GM18519 (cell line): ENCODE measurements at regions not wholly inside any gene's neighbourhood (a gene's known extent, or its start where the extent isn't known, plus 50 kb on each side); places are given as distances from the start of the nearest gene placed in this dataset.

Source experiments
- ATAC-seq: cut with Tn5 transposase; IDR thresholded peaks from one replicate; pipeline ENCODE4 v1.9.1; 2021; ENCODE audit warnings: mild to moderate bottlenecking, moderate library complexity; ENCODE audit not compliant: unreplicated experiment, low FRiP score

GRCh38 chr9:14478175-14479162 lies 164.5 kb upstream of the NFIB start:
- ATAC-seq = no peak

- no peak for ATAC-seq
Measured at GRCh38 chr9:14471041-14471440, 157.1 kb upstream of the NFIB start.

GRCh38 chr9:14467675-14468374 lies 153.9 kb upstream of the NFIB start:
- ATAC-seq = no peak

- no peak for ATAC-seq
Measured at GRCh38 chr9:14466828-14467227, 152.9 kb upstream of the NFIB start.

GRCh38 chr9:14466429-14466818 lies 152.5 kb upstream of the NFIB start:
- ATAC-seq = no peak

GRCh38 chr9:14462950-14463349 lies 149.0 kb upstream of the NFIB start:
- ATAC-seq = no peak

GRCh38 chr9:14455243-14455642 lies 141.3 kb upstream of the NFIB start:
- ATAC-seq = no peak

- ATAC-seq = no peak
Measured at GRCh38 chr9:14453286-14453685, 139.3 kb upstream of the NFIB start.

GRCh38 chr9:14452539-14452938 lies 138.6 kb upstream of the NFIB start:
- no peak for ATAC-seq

- peak; percentile 98 for ATAC-seq
Measured at GRCh38 chr9:14451949-14452348, 138.0 kb upstream of the NFIB start.

GRCh38 chr9:14447103-14447502 lies 133.2 kb upstream of the NFIB start:
- no peak for ATAC-seq

- ATAC-seq = no peak
Measured at GRCh38 chr9:14445946-14446345, 132.0 kb upstream of the NFIB start.

GRCh38 chr9:14442956-14443355 lies 129.0 kb upstream of the NFIB start:
- ATAC-seq = no peak

GRCh38 chr9:14441976-14442651 lies 128.2 kb upstream of the NFIB start:
- peak; percentile 55 for ATAC-seq

GRCh38 chr9:14441115-14441514 lies 127.2 kb upstream of the NFIB start:
- no peak for ATAC-seq

GRCh38 chr9:14440062-14440461 lies 126.1 kb upstream of the NFIB start:
- no peak for ATAC-seq

GRCh38 chr9:14439555-14439954 lies 125.6 kb upstream of the NFIB start:
- no peak for ATAC-seq

- ATAC-seq = no peak
Measured at GRCh38 chr9:14438232-14439021, 124.5 kb upstream of the NFIB start.

GRCh38 chr9:14437354-14438231 lies 123.7 kb upstream of the NFIB start:
- no peak for ATAC-seq
